H1 (cell line): ENCODE measurements at regions not wholly inside any gene's neighbourhood (a gene's known extent, or its start where the extent isn't known, plus 50 kb on each side); places are given as distances from the start of the nearest gene placed in this dataset.

Source experiments
- CTCF ChIA-PET: fragments of 300-600 bp; sonication (Branson Sonifier 250); formaldehyde crosslinking; loops from one replicate; lab custom pipeline; 2021; ENCODE audit not compliant: partially characterized antibody; lab: Charles Lee
- POLR2A ChIA-PET: fragments of 300-600 bp; sonication (Branson Sonifier 250); formaldehyde crosslinking; loops from one replicate; lab custom pipeline; 2021; ENCODE audit warnings: inconsistent platforms; ENCODE audit not compliant: partially characterized antibody; lab: Charles Lee
- DNase-seq, 2 experiments: peaks; one replicate each; pipeline versions ENCODE4 v3.0.0 to v3.0.0-alpha.2; 2010 to 2022; ENCODE audit warnings: low spot score in 2 of 2, low read depth in 1 of 2, mixed read lengths in 1 of 2
- FAIRE-seq: peaks from 2 replicates; lab custom pipeline; 2011; peaks lifted over from hg19 to GRCh38; lab: Jason Lieb, UNC
- H2AFZ ChIP-seq: 2 replicates; pipeline ENCODE4 v1.8.1; 2012; ENCODE audit warnings: low read length, inconsistent platforms
- H2AK5ac ChIP-seq: 2 replicates; pipeline ENCODE4 v1.6.1; 2013; ENCODE audit warnings: low read depth, low read length
- H2BK120ac ChIP-seq: replicated peaks from 2 replicates; pipeline ENCODE3; 2013; ENCODE audit warnings: low read depth, low read length, inconsistent platforms
- H2BK12ac ChIP-seq: 2 replicates; pipeline ENCODE4 v1.6.1; 2013; ENCODE audit warnings: low read depth, low read length
- H2BK15ac ChIP-seq: 2 replicates; pipeline ENCODE4 v1.6.1; 2013; ENCODE audit warnings: low read length
- H2BK20ac ChIP-seq: 2 replicates; pipeline ENCODE4 v1.6.1; 2013; ENCODE audit warnings: low read length
- H2BK5ac ChIP-seq: 2 replicates; pipeline ENCODE4 v1.6.1; 2013; ENCODE audit warnings: low read depth, low read length
- H3K14ac ChIP-seq: 2 replicates; pipeline ENCODE4 v1.6.1; 2013; ENCODE audit warnings: inconsistent platforms; ENCODE audit not compliant: insufficient read length
- H3K18ac ChIP-seq: 2 replicates; pipeline ENCODE4 v1.6.1; 2013; ENCODE audit warnings: low read length; ENCODE audit errors: extremely low read depth
- H3K23ac ChIP-seq: 2 replicates; pipeline ENCODE4 v1.6.1; 2013; ENCODE audit warnings: inconsistent platforms; ENCODE audit not compliant: insufficient read length
- H3K23me2 ChIP-seq: 2 replicates; pipeline ENCODE4 v1.6.1; 2013; ENCODE audit warnings: low read depth, low read length
- H3K27ac ChIP-seq: 2 replicates; pipeline ENCODE4 v1.6.1; 2011; ENCODE audit warnings: low read depth, low read length, inconsistent platforms
- H3K27me3 ChIP-seq, 4 experiments: replicated peaks in 1 of 4; 1 replicate in 1 of 4; 2 replicates in 3 of 4; pipeline versions ENCODE4 v1.6.1 to v1.8.1; 2011 to 2013; ENCODE audit warnings: low read length in 3 of 4, mild to moderate bottlenecking in 3 of 4, inconsistent platforms in 2 of 4, mixed read lengths in 2 of 4, moderate library complexity in 1 of 4; ENCODE audit not compliant: control insufficient read depth in 3 of 4, insufficient read depth in 3 of 4; ENCODE audit errors: extremely low read depth in 1 of 4
- H3K36me3 ChIP-seq, 4 experiments: 2 replicates each; pipeline versions ENCODE4 v1.6.1 to v1.8.1; 2011 to 2013; ENCODE audit warnings: mild to moderate bottlenecking in 4 of 4, low read length in 3 of 4, moderate library complexity in 2 of 4, control low read depth in 1 of 4, inconsistent platforms in 1 of 4; ENCODE audit not compliant: insufficient read depth in 4 of 4, control insufficient read depth in 2 of 4
- H3K4ac ChIP-seq: replicated peaks from 2 replicates; pipeline ENCODE3; 2013; ENCODE audit warnings: low read length, low read depth, mixed read lengths, inconsistent platforms; ENCODE audit not compliant: insufficient read length
- H3K4me1 ChIP-seq, 4 experiments: replicated peaks in 1 of 4; 1 replicate in 1 of 4; 2 replicates in 3 of 4; pipeline versions ENCODE4 v1.6.1 to v1.8.1; 2011 to 2013; ENCODE audit warnings: low read length in 3 of 4, inconsistent platforms in 2 of 4, mixed read lengths in 1 of 4; ENCODE audit not compliant: insufficient read depth in 4 of 4, control insufficient read depth in 3 of 4
- H3K4me2 ChIP-seq, 2 experiments: 2 replicates each; pipeline versions ENCODE4 v1.6.1 to v1.8.1; 2011 to 2013; ENCODE audit warnings: low read depth in 2 of 2, low read length in 2 of 2, control low read depth in 1 of 2, inconsistent platforms in 1 of 2, mild to moderate bottlenecking in 1 of 2; ENCODE audit not compliant: insufficient read depth in 1 of 2
- H3K4me3 ChIP-seq, 4 experiments: fragments of 200-600, 300-600 bp in 1 of 4; sonication (generic), shearing (Covaris generic), sonication (Bioruptor Twin) in 1 of 4; 2 replicates each; pipeline versions ENCODE4 v1.5.1 to v1.8.1; 2011 to 2016; ENCODE audit warnings: low read length in 4 of 4, low read depth in 3 of 4, control low read depth in 2 of 4, inconsistent platforms in 2 of 4, mild to moderate bottlenecking in 2 of 4, mixed read lengths in 1 of 4, moderate library complexity in 1 of 4; ENCODE audit not compliant: insufficient read depth in 2 of 4; ENCODE audit errors: extremely low read depth in 1 of 4
- H3K56ac ChIP-seq: replicated peaks from 2 replicates; pipeline ENCODE3; 2013; ENCODE audit warnings: low read depth, mild to moderate bottlenecking, mixed read lengths, low read length, inconsistent platforms; ENCODE audit not compliant: insufficient read length
- H3K79me1 ChIP-seq: 2 replicates; pipeline ENCODE4 v1.6.1; 2013; ENCODE audit warnings: low read depth, low read length, control low read depth
- H3K79me2 ChIP-seq, 2 experiments: 2 replicates each; pipeline versions ENCODE4 v1.6.1 to v1.8.1; 2012 to 2013; ENCODE audit warnings: low read length in 2 of 2, mild to moderate bottlenecking in 2 of 2, inconsistent platforms in 1 of 2; ENCODE audit not compliant: insufficient read depth in 2 of 2, control insufficient read depth in 1 of 2
- H3K9ac ChIP-seq, 4 experiments: replicated peaks in 1 of 4; 1 replicate in 1 of 4; 2 replicates in 3 of 4; pipeline versions ENCODE4 v1.6.1 to v1.8.1; 2011 to 2013; ENCODE audit warnings: low read depth in 3 of 4, low read length in 3 of 4, control low read depth in 2 of 4, mild to moderate bottlenecking in 2 of 4, moderate library complexity in 2 of 4, inconsistent platforms in 1 of 4; ENCODE audit errors: extremely low read depth in 1 of 4
- H3K9me3 ChIP-seq, 2 experiments: 2 replicates each; pipeline versions ENCODE4 v1.6.1 to v1.8.1; 2012 to 2013; ENCODE audit warnings: mild to moderate bottlenecking in 2 of 2, moderate library complexity in 2 of 2, control low read depth in 1 of 2, inconsistent platforms in 1 of 2, low read depth in 1 of 2, low read length in 1 of 2, mixed read lengths in 1 of 2; ENCODE audit not compliant: insufficient read depth in 2 of 2
- H4K20me1 ChIP-seq, 2 experiments: replicated peaks in 1 of 2; 2 replicates each; pipeline versions ENCODE3 to v1.8.1; 2011 to 2013; ENCODE audit warnings: inconsistent platforms in 2 of 2, low read length in 2 of 2, mild to moderate bottlenecking in 1 of 2; ENCODE audit not compliant: insufficient read depth in 2 of 2, control insufficient read depth in 1 of 2
- H4K5ac ChIP-seq: 2 replicates; pipeline ENCODE4 v1.6.1; 2013; ENCODE audit warnings: low read length, low read depth, mixed read lengths, inconsistent platforms; ENCODE audit not compliant: insufficient read length
- H4K8ac ChIP-seq: 2 replicates; pipeline ENCODE4 v1.8.0; 2013; ENCODE audit warnings: mild to moderate bottlenecking, moderate library complexity, low read length, inconsistent platforms; ENCODE audit not compliant: insufficient read depth; ENCODE audit errors: extremely low read depth
- H4K91ac ChIP-seq: replicated peaks from 2 replicates; pipeline ENCODE3; 2013; ENCODE audit warnings: low read length, mixed read lengths, inconsistent platforms; ENCODE audit not compliant: insufficient read length
- CEBPB ChIP-seq: IDR thresholded peaks from 2 replicates; pipeline ENCODE4 v1.6.1; 2012; ENCODE audit warnings: low read depth, low read length
- EP300 ChIP-seq, 2 experiments: IDR thresholded peaks; 1 replicate in 1 of 2; 2 replicates in 1 of 2; pipeline ENCODE4 v1.6.1; 2011 to 2012; ENCODE audit warnings: low read depth in 2 of 2, low read length in 2 of 2, mild to moderate bottlenecking in 2 of 2, borderline replicate concordance in 1 of 2, inconsistent platforms in 1 of 2, moderate library complexity in 1 of 2
- HDAC2 ChIP-seq, 2 experiments: fragments of 300-600 bp in 1 of 2; sonication (generic) in 1 of 2; IDR thresholded peaks; 2 replicates each; pipeline ENCODE4 v1.6.1; 2011 to 2012; ENCODE audit warnings: low read depth in 2 of 2, low read length in 2 of 2, mild to moderate bottlenecking in 2 of 2, moderate library complexity in 2 of 2, borderline replicate concordance in 1 of 2, inconsistent platforms in 1 of 2
- RNF2 ChIP-seq: fragments of 200-900, 300-1000 bp; sonication (generic); IDR thresholded peaks from 2 replicates; pipeline ENCODE4 v1.7.1; 2016; ENCODE audit warnings: borderline replicate concordance, low read depth, mild to moderate bottlenecking, antibody characterized with exemption, low read length; ENCODE audit not compliant: poor library complexity, severe bottlenecking; ENCODE audit errors: missing control alignments
- SIN3A ChIP-seq, 2 experiments: IDR thresholded peaks in 1 of 2; conservative IDR thresholded peaks in 1 of 2; 2 replicates each; pipeline ENCODE4 v1.6.1; 2011 to 2012; ENCODE audit warnings: low read length in 2 of 2, improper control_type of control experiment in 1 of 2, low read depth in 1 of 2, mild to moderate bottlenecking in 1 of 2
- SP4 ChIP-seq: IDR thresholded peaks from 2 replicates; pipeline ENCODE4 v1.6.1; 2012; ENCODE audit warnings: low read length, inconsistent platforms
- TEAD4 ChIP-seq: IDR thresholded peaks from 2 replicates; pipeline ENCODE4 v1.6.1; 2012; ENCODE audit warnings: low read depth, low read length, inconsistent platforms, mixed read lengths

DNA sequence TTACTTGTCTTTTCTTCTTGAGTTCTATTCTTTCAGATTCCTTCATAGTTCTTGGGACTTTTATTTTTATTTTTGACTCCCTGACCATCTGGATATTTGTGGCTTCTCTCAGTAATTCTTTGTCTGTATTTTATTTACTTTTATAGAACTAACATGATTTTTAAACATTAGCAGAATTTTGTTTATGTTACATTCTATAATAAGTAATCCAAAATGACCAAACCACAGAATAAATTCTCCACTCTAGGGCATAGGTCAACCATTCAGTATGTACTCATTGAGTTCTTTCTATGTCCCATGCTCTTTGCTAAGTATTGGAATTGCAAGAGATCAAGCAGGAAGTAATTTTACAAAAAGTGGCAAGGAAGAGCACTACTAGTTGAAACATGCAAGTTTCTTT lies 969.0 kb downstream of the TTLL7 start:
- Histone ChIP-seq H3K23me2 (no peaks in the 10 kb centered on the region; the same call in 1 of the 2 replicates), H3K27me3 (peaks cover 0 to 1% (median 0%) of the 10 kb centered on the region in 4 experiments; a peak in 1 of 7 replicates), H3K4me1 (peaks cover 0 to 4% (median 0%) of the 10 kb centered on the region in 4 experiments; a peak in 1 of 7 replicates), H3K4ac (no peak overlapping the region), H2BK12ac (no peak overlapping the region), H3K79me1 (no peaks in the 10 kb centered on the region), H2BK120ac (no peak overlapping the region), H4K91ac (no peak overlapping the region), H4K20me1 (no peaks in the 10 kb centered on the region), H3K27ac (no peak overlapping the region), H4K5ac (no peak overlapping the region), H3K36me3 (peaks cover 0 to 3% (median 0%) of the 10 kb centered on the region in 4 experiments; a peak in 1 of 8 replicates), H2BK5ac (no peak overlapping the region), H3K9me3 (peaks cover 3 to 7% of the 10 kb centered on the region in 2 experiments; a peak in 2 of 4 replicates), H3K79me2 (no peaks in the 10 kb centered on the region), H2AFZ (no peak overlapping the region), H3K18ac (no peak overlapping the region), H3K4me3 (no peak overlapping the region), H3K4me2 (no peak overlapping the region), H3K14ac (no peak overlapping the region), H4K8ac (no peak overlapping the region), H2BK15ac (no peak overlapping the region), H2BK20ac (no peak overlapping the region), H2AK5ac (no peak overlapping the region), H3K56ac (no peak overlapping the region), H3K9ac (no peak overlapping the region), H3K23ac (no peak overlapping the region)
- ChIA-PET CTCF (no interaction called here), POLR2A (no interaction called here)
- FAIRE-seq = no peak
- TF ChIP-seq TEAD4 = no peak
- no peak for TF ChIP-seq SIN3A (conservative IDR thresholded peaks at IDR 0.05 in 1 of 2, IDR thresholded peaks at IDR 0.05 in 1 of 2; ENCODE audit: low read depth in 1 of 2, low read length in 2 of 2)
- no peak for TF ChIP-seq SP4
- no peak for TF ChIP-seq CEBPB
- TF ChIP-seq EP300 (IDR thresholded peaks at IDR 0.05; ENCODE audit: borderline replicate concordance in 1 of 2, low read depth in 2 of 2, low read length in 2 of 2) = no peak
- no peak for TF ChIP-seq HDAC2 (IDR thresholded peaks at IDR 0.05; ENCODE audit: borderline replicate concordance in 1 of 2, low read depth in 2 of 2, low read length in 2 of 2)
- TF ChIP-seq RNF2 = no peak
- DNase-seq = no peak
